GM21528 (cell line): ENCODE measurements at regions not wholly inside any gene's neighbourhood (a gene's known extent, or its start where the extent isn't known, plus 50 kb on each side); places are given as distances from the start of the nearest gene placed in this dataset.
"Not testable (repeated sequence)": the region's sequence is repeated elsewhere in the genome, so short reads cannot be mapped to it uniquely, and the experiment has no call there.

Experiments used
- ATAC-seq: cut with Tn5 transposase; IDR thresholded peaks from one replicate; pipeline ENCODE4 v1.9.1; 2021; ENCODE audit warnings: mild to moderate bottlenecking, moderate library complexity; ENCODE audit not compliant: unreplicated experiment, low FRiP score

- ATAC-seq: no peak
These were observed 158.5 kb upstream of the AUTS2 start for GRCh38 chr7:69439636-69440325.

DNA sequence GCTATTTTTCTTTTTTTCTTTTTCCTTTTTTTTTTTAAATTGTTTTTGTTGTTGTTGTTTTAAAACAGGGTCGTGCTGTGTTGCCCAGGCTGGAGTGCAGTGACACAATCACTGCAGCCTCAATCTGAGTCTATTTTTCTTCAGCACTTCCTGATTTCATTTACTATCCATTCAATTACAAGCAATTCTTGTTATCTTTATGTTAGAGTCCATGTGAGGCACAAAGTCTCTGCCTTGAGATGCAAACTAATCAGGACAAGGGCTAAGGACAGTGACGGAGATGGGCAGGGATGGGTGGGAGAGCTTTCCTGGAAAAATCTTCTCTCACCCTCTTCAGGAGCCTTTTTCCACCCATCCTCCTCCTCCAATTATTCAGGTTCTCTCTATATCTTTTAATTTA is 157.3 kb upstream of the AUTS2 start:
- no peak for ATAC-seq

DNA sequence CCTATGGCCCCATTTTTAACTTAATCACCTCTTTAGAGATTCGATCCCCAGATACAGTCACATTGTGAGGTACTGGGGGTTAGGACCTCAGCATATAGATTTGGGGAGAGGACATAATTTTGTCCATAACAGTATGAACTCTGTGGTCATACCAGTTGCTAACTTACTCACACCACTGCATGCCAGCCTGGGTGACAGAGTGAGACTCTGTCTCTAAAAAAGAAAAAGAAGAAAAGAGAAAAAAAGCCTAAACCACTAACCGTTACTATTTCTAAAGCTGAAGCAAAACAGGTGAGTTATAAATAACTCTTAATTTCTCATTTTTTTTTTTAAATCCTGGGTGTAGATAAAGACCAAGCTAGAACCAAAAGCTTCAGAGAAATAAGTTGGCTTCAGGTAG is 155.1 kb upstream of the AUTS2 start:
- ATAC-seq: no peak

DNA sequence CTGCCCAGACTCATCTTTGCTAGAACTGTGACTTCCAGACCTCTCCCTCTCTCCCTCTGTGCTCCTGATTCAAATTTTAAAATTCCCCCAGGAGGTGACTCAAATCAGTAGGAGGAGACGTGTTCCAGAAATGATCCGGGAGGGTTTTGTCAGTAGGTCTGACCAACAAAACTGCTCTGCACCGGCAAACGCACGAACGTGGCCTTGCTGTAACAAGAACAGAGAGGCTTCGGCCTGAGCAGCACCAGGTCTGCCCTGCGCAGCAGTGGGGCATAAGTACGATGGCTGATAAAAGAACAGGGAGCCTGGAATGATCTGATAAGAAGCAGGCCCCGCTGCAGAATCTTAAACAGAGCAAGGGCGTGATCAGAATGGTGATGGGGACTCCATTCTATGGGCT is 152.7 kb upstream of the AUTS2 start:
- no peak for ATAC-seq

- not testable (repeated sequence) for ATAC-seq
These were observed 152.1 kb upstream of the AUTS2 start for GRCh38 chr7:69446213-69446612.

- no peak for ATAC-seq
These were observed 150.2 kb upstream of the AUTS2 start for GRCh38 chr7:69448071-69448470.

- ATAC-seq: no peak
These were observed 147.8 kb upstream of the AUTS2 start for GRCh38 chr7:69450456-69450855.

GRCh38 chr7:69451715-69452114 is 146.6 kb upstream of the AUTS2 start:
- no peak for ATAC-seq

GRCh38 chr7:69452797-69453196 is 145.5 kb upstream of the AUTS2 start:
- no peak for ATAC-seq

- ATAC-seq: no peak
These were observed 140.4 kb upstream of the AUTS2 start for GRCh38 chr7:69457595-69458504.

DNA sequence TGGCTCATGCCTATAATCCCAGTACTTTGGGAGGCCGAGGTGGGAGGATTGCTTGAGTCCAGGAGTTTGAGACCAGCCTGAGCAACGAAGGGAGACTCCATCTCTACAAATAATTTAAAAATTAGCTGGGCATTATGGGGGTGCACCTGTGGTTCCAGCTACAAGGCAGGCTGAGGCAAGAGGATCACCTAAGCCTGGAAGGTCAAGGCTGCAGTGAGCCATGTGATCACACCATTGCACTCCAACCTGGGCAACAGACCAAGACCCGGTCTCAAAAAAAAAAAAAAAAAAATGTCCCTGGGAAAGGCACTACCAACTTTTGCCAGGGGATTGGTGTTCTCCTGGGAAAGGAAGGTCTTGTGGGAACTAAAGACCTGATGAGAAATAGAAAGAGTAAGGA is 134.2 kb upstream of the AUTS2 start:
- ATAC-seq: no peak

GRCh38 chr7:69465262-69465661 is 133.0 kb upstream of the AUTS2 start:
- no peak for ATAC-seq

DNA sequence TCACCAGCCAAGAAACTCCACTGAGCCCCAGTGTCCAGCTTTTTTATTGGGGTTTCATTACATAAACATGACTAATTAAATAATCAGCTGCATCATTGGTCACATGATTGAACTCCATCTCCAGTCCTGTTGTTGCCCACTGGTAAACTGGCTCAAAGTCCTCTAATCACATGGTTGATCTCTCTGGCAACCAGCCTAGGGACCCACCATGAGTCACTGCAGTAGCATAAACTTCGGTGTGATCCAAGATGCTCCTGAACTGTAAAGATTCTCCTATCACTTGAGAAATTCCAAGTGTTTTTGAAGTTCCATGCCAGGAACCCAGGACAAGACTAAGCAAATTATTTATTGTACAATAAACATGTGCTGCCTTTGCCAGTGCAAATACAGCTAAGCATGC is 130.4 kb upstream of the AUTS2 start:
- no peak for ATAC-seq

DNA sequence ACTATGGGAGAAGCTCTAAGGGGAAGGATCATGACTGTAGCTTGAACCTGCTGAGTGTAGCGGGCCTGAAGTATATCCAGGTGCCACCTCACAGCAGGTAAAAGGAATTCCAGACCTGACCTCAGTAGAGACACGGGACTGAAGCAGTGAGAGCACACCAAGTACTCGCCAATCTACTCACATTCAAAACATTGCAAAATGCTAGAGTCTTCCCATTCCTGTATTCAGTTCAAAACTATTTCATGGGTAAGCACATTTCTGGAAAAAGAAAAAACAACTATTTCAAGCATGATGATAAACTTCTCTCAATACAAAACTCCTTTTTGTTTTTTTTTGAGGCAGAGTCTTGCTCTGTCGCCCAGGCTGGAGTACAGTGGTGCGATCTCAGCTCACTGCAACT is 121.9 kb upstream of the AUTS2 start:
- ATAC-seq: no peak

DNA sequence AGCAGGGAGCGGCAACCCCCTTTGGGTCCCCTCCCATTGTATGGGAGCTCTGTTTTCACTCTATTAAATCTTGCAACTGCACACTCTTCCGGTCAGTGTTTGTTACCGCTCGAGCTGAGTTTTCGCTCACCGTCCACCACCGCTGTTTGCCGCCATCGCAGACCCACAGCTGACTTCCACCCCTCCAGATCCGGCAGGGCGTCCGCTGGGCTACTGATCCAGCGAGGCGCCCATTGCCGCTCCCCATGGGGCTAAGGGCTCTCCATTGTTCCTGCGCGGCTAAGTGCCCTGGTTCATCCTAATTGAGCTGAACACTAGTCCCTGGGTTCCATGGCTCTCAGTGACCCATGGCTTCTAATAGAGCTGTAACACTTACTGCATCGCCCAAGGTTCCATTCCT is 115.6 kb upstream of the AUTS2 start:
- no peak for ATAC-seq

DNA sequence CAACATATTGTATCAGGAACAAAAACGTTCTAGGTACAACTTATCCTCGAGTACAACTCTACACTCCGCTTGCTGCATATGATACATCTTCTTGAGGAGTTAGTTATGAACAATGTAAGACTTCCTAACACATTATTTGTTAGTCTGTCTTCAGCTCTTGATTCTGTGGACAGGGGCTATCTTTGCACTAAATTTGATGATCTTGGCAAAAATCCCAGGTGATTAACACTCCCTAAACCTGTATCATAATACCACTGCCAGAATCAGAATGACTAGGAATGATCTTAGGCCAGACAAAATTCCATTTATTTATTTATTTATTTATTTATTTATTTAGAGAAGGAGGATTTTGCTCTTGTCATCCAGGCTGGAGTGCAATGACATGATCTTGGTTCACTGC is 108.7 kb upstream of the AUTS2 start:
- ATAC-seq: no peak

GRCh38 chr7:69498671-69499070 is 99.6 kb upstream of the AUTS2 start:
- ATAC-seq: no peak

GRCh38 chr7:69502358-69502757 is 95.9 kb upstream of the AUTS2 start:
- no peak for ATAC-seq

- ATAC-seq: no peak
These were observed 93.4 kb upstream of the AUTS2 start for GRCh38 chr7:69504733-69505420.

DNA sequence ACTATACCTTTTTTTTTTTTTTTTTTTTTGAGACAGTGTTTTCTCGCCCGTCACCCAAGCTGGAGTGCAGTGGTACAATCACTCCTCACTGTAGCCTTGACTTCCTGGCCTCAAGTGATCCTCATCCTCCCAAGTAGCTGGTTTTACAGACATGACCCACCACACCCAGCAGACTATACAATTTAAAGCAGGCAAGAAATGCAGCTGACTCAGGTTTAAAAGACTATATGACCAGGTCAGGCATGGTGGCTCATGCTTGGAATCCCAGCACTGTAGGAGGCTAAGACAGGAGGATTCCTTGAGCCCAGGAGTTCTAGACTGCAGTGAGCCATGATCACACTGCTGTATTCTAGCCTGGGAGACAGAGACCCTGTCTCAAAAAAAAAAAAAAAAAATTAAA is 89.5 kb upstream of the AUTS2 start:
- ATAC-seq: no peak

DNA sequence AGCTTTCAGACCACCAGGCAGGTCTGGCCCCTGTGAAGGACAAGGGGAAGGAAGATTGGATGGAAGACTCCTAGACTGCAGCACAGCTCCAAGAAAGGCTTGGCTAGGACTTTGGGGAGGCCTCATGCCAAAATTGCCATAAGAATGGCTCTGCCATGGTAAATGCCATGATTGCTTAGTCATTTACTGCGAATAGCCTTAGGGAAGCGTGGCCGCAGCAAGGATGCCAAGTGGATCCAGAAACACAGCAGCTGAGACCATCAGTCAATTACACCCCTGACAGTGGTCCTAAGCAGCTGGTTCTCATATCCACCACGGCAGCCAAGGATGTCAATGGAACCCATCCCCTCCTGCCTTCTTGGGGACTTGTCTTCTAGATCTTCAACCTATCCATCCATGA is 88.2 kb upstream of the AUTS2 start:
- no peak for ATAC-seq
